GM04503 (cell line): ENCODE measurements at regions not wholly inside any gene's neighbourhood (a gene's known extent, or its start where the extent isn't known, plus 50 kb on each side); places are given as distances from the start of the nearest gene placed in this dataset.

Experiments
- DNase-seq: peaks from one replicate; pipeline ENCODE4 v3.0.0-alpha.2; 2012; ENCODE audit warnings: low read depth

- no peak for DNase-seq
Observed at GRCh38 chr10:1950803-1951495, 213.6 kb upstream of the ADARB2 start.

DNA sequence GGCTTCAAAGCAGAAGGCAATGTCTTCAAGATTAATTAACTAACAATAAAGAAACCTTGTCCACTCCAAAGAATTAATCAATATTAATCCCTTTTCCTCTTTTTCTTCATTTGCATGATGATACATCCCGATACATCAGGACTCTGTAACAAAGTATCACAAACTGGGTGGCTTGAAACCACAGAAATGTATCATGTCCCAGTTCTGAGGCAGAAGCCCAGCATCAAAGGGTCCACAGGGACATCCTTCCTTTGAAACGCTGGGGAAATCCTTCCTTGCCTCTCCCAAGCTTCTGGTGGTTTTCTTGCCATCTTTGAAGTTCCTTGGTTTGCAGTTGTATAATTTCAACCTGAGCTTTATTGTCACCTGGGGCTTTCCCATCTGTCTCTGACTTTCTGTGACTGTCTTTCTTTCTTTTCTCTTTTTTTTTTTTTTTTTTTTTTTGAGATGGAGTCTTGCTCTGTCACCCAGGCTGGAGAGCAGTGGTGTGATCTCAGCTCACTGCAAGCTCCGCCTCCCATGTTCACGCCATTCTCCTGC lies 210.2 kb upstream of the ADARB2 start:
- no peak for DNase-seq

DNA sequence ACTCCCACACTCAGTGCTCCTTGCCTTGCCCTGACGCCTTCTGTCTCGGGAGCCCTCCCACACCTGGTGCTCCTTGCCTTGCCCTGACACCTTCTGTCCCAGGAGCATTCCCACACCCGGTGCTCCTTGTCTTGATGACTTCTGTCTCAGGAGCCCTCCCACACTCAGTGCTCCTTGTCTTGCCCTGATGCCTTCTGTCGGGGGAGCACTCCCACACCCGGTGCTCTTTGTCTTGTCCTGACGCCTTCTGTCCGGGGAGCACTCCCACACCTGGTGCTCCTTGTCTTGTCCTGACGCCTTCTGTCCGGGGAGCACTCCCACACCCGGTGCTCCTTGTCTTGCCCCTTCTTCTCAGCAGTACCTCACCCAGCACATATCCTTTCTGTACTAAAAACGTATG lies 207.2 kb upstream of the ADARB2 start:
- no peak for DNase-seq

GRCh38 chr10:1942478-1942877 lies 205.2 kb upstream of the ADARB2 start:
- DNase-seq: no peak

DNA sequence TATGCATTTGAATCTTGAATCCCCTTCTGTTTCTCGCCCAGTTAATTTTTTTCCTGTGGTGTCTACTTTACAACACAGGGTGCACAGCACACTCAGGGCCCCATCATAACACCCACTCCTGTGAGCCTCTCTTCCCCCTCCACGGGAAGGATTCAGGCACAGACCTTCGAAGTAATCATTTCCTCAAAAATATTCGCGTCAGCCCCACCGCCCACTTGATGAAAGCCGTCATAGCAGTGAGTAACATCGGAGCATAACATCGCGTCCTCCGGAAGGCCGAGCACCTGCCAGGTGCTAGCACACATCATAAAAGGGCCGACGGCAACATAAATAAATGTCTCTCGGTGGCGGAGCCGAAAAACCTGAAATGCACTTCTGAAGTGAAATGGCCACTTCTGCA lies 201.7 kb upstream of the ADARB2 start:
- no peak for DNase-seq

- DNase-seq: no peak
Observed at GRCh38 chr10:1938317-1938716, 201.0 kb upstream of the ADARB2 start.

- DNase-seq: no peak
Observed at GRCh38 chr10:1935912-1936311, 198.6 kb upstream of the ADARB2 start.

DNA sequence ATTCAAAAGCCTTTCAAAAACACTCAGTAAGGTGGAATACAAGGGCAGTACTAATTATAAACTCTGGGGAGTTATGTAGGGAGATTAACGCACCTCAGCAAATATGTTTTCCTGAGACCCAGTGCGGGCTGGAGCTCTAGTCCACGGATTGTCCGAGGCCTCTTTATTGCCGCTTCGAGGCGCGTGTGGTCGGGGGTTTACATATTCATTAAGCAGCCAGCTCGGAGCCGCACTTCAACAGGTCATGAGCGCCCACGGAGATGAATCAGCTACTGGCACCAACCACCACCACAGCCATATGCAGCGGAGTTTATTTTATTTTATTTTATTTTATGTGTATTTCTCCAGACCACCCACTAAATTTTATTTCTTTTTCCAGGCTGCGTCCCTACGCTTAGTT lies 195.9 kb upstream of the ADARB2 start:
- no peak for DNase-seq

DNA sequence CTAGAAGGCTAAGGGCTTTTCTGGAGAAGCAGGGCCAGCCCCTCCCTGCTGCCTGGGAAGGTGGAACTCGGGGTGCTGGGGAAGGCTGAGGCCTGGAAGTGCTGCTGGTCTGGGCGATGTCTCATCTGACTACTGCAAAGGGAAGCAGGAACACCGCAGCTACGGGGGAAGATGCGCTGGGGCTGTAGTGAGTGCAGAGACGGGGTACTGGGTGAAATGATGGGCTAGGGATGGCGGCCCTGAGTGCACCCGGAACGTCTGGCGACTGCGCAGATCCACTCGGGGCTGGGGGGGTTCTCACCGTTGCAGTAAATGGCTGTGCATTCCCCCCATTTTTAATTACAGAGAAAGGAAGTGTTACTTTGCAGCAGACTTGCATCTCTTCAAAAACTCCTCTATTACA lies 195.4 kb upstream of the ADARB2 start:
- no peak for DNase-seq

DNA sequence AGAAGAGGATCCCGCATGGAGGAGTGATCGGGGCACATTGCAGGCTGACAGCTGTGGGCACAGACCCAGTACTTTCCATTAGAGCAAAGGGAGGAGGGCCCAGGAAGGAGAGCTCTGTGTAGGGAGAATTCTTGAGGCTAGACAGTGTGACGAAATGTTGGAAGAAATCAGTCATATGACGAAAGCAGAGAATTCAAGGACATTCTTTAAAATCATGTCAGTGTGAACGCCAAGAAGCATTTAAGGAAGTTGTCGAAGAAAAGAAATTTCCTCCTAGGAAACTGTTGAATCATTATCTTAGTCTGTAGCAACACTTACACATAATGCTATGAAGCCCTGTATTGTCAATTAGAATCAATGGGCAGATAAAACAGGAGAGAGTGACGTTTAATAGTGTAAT lies 191.3 kb upstream of the ADARB2 start:
- DNase-seq: no peak

DNA sequence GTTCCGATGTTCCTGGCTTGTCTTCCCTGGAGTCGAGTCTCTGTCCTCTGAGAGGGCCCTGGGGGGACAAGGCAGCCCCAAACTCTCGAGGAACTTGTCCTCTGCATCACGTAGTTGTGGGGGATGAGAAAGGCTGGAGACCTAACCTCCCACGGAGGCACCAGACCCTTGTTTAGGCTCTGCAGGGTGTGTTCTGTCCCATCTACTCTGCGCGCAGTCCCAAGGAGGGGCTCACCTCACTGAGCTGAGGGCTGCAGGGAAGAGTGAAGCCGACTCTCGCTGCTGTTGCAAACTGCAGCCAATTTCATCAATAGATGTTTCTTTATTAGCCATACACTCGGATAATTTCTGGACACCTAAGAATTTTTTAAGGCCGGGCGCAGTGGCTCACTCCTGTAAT lies 186.7 kb upstream of the ADARB2 start:
- DNase-seq: no peak

GRCh38 chr10:1923586-1923985 lies 186.3 kb upstream of the ADARB2 start:
- DNase-seq: no peak

- no peak for DNase-seq
Observed at GRCh38 chr10:1920941-1921340, 183.6 kb upstream of the ADARB2 start.

- DNase-seq: no peak
Observed at GRCh38 chr10:1920127-1920526, 182.8 kb upstream of the ADARB2 start.

DNA sequence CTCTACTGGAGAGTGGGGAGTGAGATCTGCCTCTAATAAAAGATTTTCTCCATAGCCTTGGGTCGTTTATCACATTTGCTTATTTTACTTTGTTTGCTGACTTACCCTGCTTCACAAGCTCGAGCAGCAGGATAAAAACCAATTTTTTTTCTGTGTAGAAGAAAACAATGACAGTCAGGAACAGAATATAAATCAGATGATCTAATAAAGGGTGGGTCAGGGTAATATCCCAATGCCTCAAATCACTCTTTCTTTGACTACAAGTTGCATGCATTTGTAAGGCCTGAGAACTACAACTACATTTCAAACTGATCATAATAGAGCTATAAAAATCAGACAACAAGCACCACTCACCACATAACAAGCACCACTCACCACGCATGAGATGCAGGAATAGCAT lies 174.4 kb upstream of the ADARB2 start:
- no peak for DNase-seq

DNA sequence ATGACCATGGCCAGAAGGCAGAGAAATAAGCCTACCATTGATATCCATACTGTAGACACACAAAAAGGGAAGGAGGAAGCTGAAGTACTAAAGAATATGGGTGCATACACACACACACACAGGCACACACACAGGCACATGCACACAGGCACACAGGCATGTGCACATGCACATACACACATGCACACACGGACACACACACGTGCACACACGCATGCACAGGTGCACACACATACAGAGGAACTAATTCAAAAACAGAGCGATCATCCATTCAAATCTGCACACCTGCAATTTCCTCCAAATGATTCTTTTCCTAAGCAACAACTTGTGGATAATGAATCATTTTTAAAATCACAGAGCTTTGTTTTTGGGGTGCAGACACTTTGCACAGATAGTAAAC lies 166.7 kb upstream of the ADARB2 start:
- no peak for DNase-seq

- DNase-seq: no peak
Observed at GRCh38 chr10:1896153-1896552, 158.8 kb upstream of the ADARB2 start.

- no peak for DNase-seq
Observed at GRCh38 chr10:1895691-1896090, 158.4 kb upstream of the ADARB2 start.

DNA sequence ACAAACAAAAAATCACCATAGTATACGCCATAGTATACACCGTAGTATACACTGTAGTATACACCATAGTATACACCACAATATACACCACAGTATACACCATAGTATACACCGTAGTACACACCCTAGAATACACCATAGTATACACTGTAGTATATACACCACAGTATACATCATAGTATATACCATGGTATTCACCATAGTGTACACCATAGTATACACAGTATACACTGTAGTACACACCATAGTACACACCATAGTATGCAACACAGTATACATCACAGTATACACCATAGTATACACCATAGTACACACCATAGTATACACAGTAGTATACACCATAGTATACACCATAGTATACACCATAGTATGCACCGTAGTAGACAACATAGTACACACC lies 157.6 kb upstream of the ADARB2 start:
- no peak for DNase-seq

- no peak for DNase-seq
Observed at GRCh38 chr10:1893941-1894340, 156.6 kb upstream of the ADARB2 start.

GRCh38 chr10:1886039-1886438 lies 148.7 kb upstream of the ADARB2 start:
- DNase-seq: no peak

GRCh38 chr10:1882728-1883127 lies 145.4 kb upstream of the ADARB2 start:
- no peak for DNase-seq

DNA sequence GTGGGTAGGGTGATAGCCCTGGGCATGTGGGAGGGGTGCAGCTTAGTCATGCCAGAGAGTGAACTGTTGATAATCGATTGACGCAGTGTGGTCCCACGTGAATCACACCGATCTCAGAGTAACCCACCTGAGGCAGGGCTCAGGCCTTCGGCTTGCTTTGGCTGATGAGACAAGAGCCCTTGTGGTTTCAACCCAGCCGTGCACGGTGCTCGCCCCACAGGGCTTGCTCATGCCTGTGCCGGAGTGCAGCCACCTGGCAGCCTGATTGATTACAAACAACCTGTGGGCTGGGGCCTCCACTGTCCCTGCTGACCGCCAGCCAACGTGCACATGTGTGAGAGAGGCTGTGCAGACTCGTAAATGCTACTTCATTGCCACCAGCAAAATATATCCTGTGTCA lies 144.9 kb upstream of the ADARB2 start:
- DNase-seq: no peak

GRCh38 chr10:1881636-1882035 lies 144.3 kb upstream of the ADARB2 start:
- DNase-seq: no peak
